ENCODE measurements at regions not wholly inside any gene's neighbourhood (a gene's known extent, or its start where the extent isn't known, plus 50 kb on each side); places are given as distances from the start of the nearest gene placed in this dataset.
"Not testable (repeated sequence)": the region's sequence is repeated elsewhere in the genome, so short reads cannot be mapped to it uniquely, and the experiment has no call there.

DNA sequence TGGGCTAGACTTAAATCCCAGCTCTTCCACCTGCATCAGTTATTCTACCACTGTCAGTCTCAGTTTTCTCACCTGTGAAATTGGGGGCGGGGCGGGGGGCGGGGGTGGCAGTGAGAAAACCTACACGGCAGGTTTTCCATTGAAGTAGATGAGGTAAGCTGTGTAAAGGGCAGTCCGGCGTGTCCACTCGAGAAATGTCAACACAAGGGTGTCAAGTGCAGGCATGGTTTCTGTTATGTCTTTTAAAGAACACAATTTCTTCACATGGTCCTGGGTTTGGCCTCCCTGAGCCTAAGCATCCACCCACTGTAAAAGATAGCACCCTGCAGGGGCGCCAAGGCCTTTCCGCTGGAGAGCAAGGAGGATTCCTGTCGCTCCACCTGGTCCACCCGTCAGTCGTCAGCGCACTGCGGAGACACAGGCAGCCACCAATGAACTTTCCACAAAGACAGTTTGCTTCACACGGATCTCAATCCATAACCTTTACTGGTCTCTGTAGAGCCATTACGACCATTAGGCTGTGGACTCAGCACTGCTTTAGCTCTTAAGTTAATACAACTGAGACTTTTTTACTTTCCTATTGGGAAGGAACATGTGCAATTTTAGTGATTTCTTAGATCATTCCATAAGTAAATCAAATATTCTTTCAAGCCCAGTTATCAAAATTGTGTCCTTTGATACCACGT, 99.5 kb upstream of the FOXB1 start:
- DNase-seq (ENCODE audit: low read depth in 2 of 3, low spot score in 2 of 3): no peak

GRCh38 chr15:59896663-59897074, 107.4 kb upstream of the FOXB1 start:
- no peak for DNase-seq (ENCODE audit: low read depth in 2 of 3, low spot score in 2 of 3)

GRCh38 chr15:59894835-59895234, 109.3 kb upstream of the FOXB1 start:
- no peak for DNase-seq (ENCODE audit: low read depth in 2 of 3, low spot score in 2 of 3)

DNA sequence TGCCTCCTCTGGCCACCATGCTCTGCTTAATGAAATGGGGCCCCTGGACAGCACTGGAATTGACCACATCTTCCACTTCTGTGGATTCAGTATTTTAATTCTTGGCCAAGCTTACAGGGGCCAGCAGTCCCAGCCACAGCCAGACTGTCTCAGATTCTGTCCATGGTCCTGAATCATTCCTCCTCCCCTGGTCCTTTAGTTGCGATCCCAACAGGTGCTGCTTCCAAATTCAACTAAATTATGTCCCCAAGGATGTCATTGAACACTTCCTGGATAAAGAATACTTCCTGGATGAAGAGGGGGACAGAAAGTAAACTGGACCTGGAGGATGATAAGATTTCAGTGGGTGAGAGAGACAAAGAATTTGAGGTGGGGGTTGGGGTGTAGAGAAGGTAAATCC, 111.1 kb upstream of the FOXB1 start:
- no peak for DNase-seq (ENCODE audit: low read depth in 2 of 3, low spot score in 2 of 3)

- DNase-seq (ENCODE audit: low read depth in 2 of 3, low spot score in 2 of 3): not testable (repeated sequence)
Measured at GRCh38 chr15:59887870-59888269, 116.2 kb upstream of the FOXB1 start.

DNA sequence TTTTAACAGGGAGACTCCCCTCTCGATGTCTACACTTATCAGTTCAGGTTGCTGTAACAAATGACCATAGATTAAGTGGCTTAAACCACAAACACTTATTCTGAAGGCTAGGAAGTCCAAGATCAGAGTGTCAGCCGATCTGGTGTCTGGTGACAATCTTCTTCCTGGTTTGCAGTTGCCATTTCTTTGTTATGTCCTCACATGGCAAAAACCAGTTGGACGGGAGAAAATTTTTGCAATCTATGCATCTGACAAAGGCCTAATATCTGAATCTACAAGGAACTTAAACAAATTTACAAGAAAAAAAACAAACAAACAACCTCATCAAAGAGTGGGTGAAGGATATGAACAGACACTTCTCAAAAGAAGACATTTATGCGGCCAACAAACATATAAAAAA, 116.9 kb upstream of the FOXB1 start:
- DNase-seq (ENCODE audit: low read depth in 2 of 3, low spot score in 2 of 3): no peak

- no peak for DNase-seq (ENCODE audit: low read depth in 2 of 3, low spot score in 2 of 3)
Measured at GRCh38 chr15:59886441-59886840, 117.7 kb upstream of the FOXB1 start.

GRCh38 chr15:59885832-59886231, 118.3 kb upstream of the FOXB1 start:
- no peak for DNase-seq (ENCODE audit: low read depth in 2 of 3, low spot score in 2 of 3)

GRCh38 chr15:59879506-59880265, 124.4 kb upstream of the FOXB1 start:
- DNase-seq (ENCODE audit: low read depth in 2 of 3, low spot score in 2 of 3): no peak

GRCh38 chr15:59876140-59876539, 128.0 kb upstream of the FOXB1 start:
- DNase-seq (ENCODE audit: low read depth in 2 of 3, low spot score in 2 of 3): no peak

DNA sequence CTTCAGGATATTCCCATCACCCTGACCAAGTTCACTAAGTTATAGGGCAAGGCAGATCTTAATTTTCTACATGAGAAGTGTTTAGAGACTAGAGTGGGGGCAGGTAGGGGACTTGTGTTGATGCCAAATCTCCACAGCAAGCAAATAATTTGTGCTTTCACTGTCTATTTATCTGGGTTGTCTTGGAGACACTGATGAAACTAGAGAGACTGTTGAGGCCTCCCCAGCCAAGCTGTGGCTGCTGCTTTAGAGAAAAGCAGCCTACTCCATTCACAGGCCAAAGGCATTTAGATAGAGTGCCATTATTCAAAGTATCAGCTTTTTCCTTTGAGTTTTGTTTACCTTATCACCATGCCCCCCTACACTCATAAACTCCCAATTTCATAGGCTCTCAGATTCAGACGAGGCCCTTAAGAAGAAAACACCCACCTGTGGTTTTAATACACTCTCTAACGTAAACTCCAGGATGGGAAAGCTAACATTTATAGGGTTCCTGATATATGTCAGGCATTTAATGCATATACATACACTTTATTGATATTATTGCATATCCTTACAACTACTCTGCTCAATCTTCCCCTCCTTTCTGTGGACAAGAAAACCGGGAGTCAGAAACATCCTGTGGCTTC, 130.4 kb upstream of the FOXB1 start:
- DNase-seq (ENCODE audit: low read depth in 2 of 3, low spot score in 2 of 3): no peak

GRCh38 chr15:59867086-59867855, 136.8 kb upstream of the FOXB1 start:
- DNase-seq (ENCODE audit: low read depth in 2 of 3, low spot score in 2 of 3): no peak

DNA sequence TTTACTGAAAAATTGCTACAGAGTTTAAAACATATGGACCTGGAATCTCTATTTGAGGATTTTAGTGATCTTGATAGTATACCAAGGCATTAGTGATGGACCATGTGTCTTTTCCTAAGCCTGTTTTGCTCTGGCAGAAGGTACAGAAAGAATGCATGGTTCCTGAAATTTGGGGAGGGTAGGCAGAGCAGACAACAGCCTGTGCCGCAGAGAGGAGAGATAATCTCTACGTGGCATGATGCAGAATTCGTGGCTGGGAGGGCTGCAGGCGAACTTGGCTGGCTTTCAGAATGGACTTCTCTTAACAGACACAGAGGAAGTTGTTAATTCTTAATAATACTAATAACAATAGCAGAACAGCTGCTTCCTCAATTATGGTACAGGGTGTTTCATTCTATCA, 137.5 kb upstream of the FOXB1 start:
- no peak for DNase-seq (ENCODE audit: low read depth in 2 of 3, low spot score in 2 of 3)

GRCh38 chr15:59862191-59863155, 141.6 kb upstream of the FOXB1 start:
- no peak for DNase-seq (ENCODE audit: low read depth in 2 of 3, low spot score in 2 of 3)

- no peak for DNase-seq (ENCODE audit: low read depth in 2 of 3, low spot score in 2 of 3)
Measured at GRCh38 chr15:59847968-59848367, 156.1 kb upstream of the FOXB1 start.

- DNase-seq (ENCODE audit: low read depth in 2 of 3, low spot score in 2 of 3): no peak
Measured at GRCh38 chr15:59845942-59846499, 156.9 kb upstream of the BNIP2 start.

DNA sequence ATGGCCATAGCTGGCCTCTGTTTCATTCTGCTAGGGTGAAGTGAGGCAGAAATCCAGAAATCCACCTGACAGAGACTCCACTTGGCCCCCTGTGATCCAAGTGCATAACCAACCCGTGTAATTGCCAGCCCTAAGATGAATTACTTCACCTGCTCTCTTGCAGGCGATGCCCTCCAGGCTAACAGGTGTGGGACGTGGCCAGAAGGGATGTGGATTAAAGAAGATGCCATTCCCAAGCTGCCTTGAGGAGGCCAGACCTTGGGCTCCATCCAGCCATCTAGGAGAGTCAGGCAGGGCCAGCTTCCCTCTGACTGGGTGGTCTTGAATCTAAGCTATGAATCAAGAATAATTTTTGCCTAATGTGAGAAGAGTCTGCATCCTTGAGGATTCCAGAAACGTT, 154.5 kb upstream of the BNIP2 start:
- no peak for DNase-seq (ENCODE audit: low read depth in 2 of 3, low spot score in 2 of 3)

DNA sequence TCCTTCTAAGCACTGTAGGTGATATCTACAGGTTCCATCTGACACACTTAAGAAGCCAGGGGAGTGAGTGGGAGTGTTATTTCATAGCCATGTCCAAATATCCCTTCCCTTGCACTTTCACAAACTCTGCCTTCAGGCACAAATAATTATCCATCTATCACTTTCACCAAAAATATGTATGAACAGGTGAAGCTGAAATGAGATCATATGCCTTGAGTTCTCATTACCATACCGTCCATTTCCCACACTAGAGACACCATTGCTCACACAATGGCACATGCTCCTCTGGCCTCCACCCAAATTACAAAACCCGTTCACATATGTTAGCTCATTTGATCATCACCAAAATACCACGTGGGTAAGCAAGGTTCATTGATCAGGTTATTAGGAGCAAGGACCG, 151.9 kb upstream of the BNIP2 start:
- no peak for DNase-seq (ENCODE audit: low read depth in 2 of 3, low spot score in 2 of 3)

DNA sequence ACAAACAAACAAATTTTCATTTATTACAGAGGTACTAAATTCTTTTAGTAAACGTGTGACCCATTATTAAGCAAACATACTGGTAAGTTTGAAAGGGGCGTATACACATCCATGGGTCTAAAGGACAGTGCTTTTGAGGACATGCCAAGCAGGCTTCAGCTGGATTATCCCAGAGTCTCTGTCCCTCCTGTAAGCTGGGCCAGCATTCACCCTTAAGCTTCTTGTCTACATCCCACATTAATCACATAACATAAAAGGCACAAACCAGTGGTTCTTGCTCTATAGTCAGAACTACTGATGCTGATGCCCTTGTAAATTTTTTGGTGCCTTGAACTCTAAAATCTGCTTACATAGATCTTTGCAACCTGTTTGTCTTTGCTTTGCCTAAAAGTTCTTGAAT, 150.8 kb upstream of the BNIP2 start:
- DNase-seq (ENCODE audit: low read depth in 2 of 3, low spot score in 2 of 3): no peak

DNA sequence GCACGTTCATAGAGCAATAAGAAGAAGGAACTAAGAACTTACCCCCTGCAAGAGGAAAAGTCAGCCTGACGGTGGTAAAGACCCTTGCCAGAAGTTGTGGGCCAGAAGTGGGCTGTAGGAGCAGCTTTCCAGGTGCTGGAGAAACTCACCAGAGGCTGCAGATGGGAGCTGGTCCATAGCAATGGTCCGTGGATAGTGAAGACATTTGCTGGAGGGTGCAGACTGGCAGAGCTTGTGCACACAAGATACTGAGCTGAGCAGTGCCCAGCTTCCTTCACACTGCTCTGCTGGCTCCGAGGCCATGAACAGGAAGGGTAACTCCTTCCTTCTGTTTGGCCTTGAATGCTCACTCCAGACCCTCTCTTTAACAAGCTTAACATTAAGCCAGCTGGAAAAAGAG, 149.8 kb upstream of the BNIP2 start:
- no peak for DNase-seq (ENCODE audit: low read depth in 2 of 3, low spot score in 2 of 3)

Data from activated CD8-positive, alpha-beta memory T cell treated with anti-CD3 and anti-CD28 coated beads for 48 hours (primary cell).